MM.1S (cell line): ENCODE measurements at regions not wholly inside any gene's neighbourhood (a gene's known extent, or its start where the extent isn't known, plus 50 kb on each side); places are given as distances from the start of the nearest gene placed in this dataset.

ENCODE experiments used
- CTCF ChIP-seq: fragments of 300-600 bp; sonication (generic); IDR thresholded peaks from 2 replicates; pipeline ENCODE4 v1.5.1; 2016; ENCODE audit warnings: antibody characterized with exemption, low read length, mixed read lengths
- EZH2 ChIP-seq: fragments of 300-600 bp; sonication (generic); optimal IDR thresholded peaks from 2 replicates; pipeline ENCODE3; 2017; ENCODE audit warnings: low read depth, mild to moderate bottlenecking, antibody characterized with exemption, low read length, mixed read lengths
- EZH2phosphoT487 ChIP-seq: fragments of 300-600 bp; sonication (generic); IDR thresholded peaks from 2 replicates; pipeline ENCODE4 v1.6.1; 2018; ENCODE audit warnings: antibody characterized with exemption, low read length

DNA sequence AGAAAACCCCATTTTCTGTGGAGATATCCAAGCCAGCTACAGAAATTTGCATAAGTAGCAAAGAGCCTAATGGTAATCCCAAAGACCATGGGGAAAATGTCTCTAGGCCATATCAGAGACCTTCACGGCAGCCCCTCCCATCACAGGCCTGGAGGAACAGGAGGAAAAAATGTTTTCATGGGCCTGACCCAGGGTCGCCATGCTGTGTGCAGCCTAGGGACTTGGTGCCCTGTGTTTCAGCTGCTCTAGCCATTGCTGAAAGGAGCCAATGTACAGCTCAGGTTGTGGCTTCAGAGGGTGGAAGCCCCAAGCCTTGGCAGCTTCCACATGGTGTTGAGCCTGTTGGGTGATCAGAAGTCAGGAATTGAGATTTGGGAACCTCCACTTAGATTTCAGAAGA is 1150.7 kb downstream of the OTOL1 start:
- TF ChIP-seq CTCF (no peak), EZH2phosphoT487 (no peak), EZH2 (no peak)
